MG63 (cell line): ENCODE measurements at regions not wholly inside any gene's neighbourhood (a gene's known extent, or its start where the extent isn't known, plus 50 kb on each side); places are given as distances from the start of the nearest gene placed in this dataset.

Experiments used
- DNase-seq: peaks from one replicate; pipeline ENCODE4 v3.0.0-alpha.2; 2020
- H3K27me3 ChIP-seq: fragments of 250-450 bp; sonication (Bioruptor Pico); 2 replicates; pipeline ENCODE4 v1.5.1; 2020; ENCODE audit warnings: mild to moderate bottlenecking, moderate library complexity
- H3K36me3 ChIP-seq: fragments of 250-450 bp; sonication (Bioruptor Pico); 2 replicates; pipeline ENCODE4 v1.5.1; 2020; ENCODE audit warnings: mild to moderate bottlenecking, moderate library complexity
- H3K4me3 ChIP-seq: fragments of 250-450 bp; sonication (Bioruptor Pico); 2 replicates; pipeline ENCODE4 v1.5.1; 2020; ENCODE audit warnings: mild to moderate bottlenecking, moderate library complexity
- H3K9me3 ChIP-seq: fragments of 250-450 bp; sonication (Bioruptor Pico); 2 replicates; pipeline ENCODE4 v1.5.1; 2020; ENCODE audit warnings: mild to moderate bottlenecking, moderate library complexity

- no peaks in the 10 kb centered on the region for H3K27me3 ChIP-seq
- no peaks in the 10 kb centered on the region for H3K9me3 ChIP-seq
- H3K36me3 ChIP-seq = no peaks in the 10 kb centered on the region
- no peak for DNase-seq
- no peak overlapping the region for H3K4me3 ChIP-seq
These were observed 101.1 kb downstream of the DCAF12L2 start for GRCh38 chrX:126064901-126065541.

- Histone ChIP-seq H3K36me3 (no peaks in the 10 kb centered on the region), H3K27me3 (no peaks in the 10 kb centered on the region), H3K9me3 (no peaks in the 10 kb centered on the region), H3K4me3 (no peak overlapping the region)
- DNase-seq = no peak
These were observed 100.0 kb downstream of the DCAF12L2 start for GRCh38 chrX:126065901-126066660.
